NOMO-1 treated with DMSO at 0.1 percent for 48 hours (cell line): ENCODE measurements at regions not wholly inside any gene's neighbourhood (a gene's known extent, or its start where the extent isn't known, plus 50 kb on each side); places are given as distances from the start of the nearest gene placed in this dataset.

Experiments
- DNase-seq: peaks from one replicate; lab custom pipeline; 2025; ENCODE audit not compliant: unreplicated experiment; lab: John Stamatoyannopoulos, UW

DNA sequence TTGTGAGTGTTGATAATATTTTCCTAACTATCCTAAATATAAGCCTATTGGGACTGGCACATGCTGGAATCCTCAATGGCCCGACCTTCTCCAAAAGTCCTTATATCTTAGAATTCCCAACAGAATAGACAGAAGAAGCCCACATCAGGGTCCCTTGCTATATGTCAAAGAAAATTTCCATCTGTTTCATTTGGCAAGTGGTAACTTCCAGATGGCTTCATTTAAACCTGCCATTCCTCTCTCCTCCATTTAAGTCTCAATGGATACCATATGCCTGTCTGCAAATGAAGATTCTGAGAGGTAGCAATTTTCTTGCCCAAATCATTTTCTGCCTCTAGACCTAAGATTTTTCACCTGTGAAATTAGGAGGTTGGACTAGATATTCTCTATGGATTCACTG, 73.1 kb upstream of the KCNA4 start:
- no peak for DNase-seq

DNA sequence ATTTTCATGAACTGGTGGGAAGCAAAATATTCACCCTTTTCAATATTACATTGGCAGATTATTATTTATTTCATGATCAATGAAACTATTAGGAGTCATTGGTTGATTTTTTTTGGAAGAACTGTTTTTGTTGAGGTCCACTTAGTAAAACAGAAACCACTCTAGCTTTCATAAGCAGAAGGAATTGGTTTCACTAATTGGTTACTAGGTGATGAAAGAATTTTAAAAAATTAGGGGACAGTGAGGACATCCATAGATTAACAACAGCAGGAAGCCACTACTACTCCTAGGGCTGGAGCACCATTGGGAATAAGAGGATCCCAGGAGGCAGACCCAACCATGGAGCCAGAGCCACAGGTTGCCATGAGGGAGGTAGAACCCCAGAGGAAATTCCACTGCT, 74.4 kb upstream of the KCNA4 start:
- no peak for DNase-seq

DNA sequence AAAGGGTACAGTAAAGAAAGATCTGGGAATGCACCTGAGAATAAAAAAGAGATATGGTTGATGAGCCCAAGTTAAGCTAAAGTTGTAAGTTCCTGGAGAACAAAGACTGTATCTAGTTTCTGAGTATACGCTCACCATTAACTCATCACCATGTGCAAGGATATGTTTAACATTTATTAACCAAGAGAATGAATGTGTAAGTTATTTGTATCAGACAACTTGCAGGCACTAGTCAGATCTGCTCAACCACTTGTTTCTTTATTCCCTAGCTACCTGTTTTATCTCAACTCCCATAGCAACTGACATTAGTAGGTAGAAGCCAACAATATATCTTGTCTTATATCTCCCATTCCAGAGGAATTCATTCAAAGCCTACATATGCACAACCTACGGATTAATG, 74.9 kb upstream of the KCNA4 start:
- no peak for DNase-seq

DNA sequence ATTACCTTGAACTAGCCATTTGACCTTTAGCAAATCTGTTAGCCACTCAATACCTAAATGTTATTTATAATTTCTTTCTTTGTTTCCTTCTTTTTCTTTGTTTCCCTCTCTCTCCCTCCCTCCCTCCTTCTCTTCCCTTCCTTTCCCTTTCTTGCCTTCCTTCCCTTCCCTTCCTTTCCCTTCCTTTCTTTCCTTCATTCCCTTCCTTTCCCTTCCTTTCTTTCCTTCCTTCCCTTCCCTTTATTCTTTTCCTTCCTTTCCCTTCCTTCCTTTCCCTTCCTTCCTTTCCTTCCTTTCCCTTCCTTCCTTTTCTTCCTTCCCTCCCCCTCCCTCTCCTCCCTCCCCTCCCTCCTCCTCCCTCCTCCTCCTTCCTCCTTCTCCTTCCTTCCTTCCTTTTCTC, 75.7 kb upstream of the KCNA4 start:
- DNase-seq = no peak

GRCh38 chr11:30100495-30100894, 83.7 kb upstream of the KCNA4 start:
- DNase-seq = no peak

DNA sequence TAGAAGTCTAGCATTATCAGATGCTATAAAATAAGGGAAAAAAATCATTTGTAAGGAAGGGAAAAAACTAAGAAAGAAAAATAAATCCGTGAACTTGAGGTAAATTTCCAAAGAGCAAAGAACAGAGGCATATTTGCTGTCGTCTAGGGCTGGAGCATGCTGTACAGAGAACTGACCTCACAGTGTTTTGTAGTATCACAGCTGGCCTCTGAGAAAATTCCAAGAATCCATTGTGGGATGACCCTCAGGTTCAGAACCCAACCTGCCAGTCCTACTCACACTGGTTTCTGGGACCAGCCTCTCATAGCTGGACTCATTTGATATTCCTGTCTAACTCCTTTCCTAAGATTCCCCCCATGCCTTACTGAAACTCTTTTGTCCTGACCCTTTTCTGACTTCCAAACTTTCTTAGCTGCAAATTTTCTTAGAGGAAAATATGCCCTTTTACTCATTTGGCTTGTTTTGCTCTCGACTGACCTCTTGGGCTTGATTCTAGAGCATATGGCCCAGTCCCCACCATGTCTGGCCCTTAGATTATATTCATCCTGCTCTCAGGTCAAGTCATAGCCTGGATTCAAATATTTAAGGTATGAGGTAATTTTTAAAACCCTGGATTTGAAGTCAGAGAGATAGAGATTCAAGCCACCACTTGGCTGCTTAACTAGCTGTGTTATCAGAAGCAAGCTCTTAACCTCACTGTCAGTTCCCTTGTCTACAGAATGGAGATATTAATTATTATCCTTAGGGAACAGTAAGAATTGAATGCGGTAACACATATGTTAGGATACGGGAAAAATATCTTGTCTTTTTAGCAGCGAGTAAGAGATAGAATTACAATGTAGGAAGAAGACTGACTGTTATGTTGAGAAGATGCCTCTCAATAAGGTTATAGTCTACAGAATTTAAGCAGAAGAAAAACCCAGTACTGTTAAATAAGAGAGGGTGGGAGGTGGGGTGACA, 89.7 kb upstream of the KCNA4 start:
- no peak for DNase-seq

DNA sequence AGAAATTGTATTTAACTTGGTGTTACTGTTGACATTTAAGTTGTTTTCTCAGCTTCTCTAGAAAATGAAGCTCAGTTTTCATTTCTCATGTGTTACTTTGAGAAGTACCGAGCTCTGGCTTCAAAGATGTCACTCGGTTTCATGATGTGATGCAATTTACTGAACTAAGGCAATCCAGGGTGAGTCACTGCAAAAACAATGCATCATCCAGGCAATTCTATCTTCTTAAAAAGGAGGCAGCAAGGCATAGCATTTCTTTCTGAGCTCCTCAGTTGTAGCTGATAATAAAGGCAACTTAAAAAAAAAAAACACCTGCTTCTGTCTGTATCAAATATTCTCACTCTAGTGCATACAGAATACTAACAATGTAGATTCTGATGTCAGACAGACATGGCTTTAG, 91.1 kb upstream of the KCNA4 start:
- peak; percentile 54 for DNase-seq

- no peak for DNase-seq
Measured at GRCh38 chr11:30109774-30110173, 92.9 kb upstream of the KCNA4 start.

DNA sequence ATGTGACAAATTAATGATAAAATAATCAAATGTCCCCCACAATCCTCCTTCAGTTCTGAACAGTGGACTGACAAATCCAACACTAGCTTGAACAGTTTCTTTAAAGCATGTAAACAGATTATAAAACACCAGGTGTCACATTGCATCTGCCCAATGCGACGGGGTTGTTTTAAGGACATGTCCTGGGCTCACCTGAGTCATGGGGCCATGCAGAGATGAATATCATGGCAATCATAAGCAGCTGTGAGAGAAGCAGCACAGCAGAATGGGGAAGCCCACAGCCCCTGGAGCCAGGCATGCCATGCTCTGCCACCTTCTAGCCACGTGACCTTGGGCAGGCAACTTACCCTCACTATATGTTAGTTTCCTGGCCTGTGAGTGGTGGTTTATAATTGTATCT, 93.9 kb upstream of the KCNA4 start:
- DNase-seq = no peak

GRCh38 chr11:30111786-30112185, 95.0 kb upstream of the KCNA4 start:
- DNase-seq = no peak

DNA sequence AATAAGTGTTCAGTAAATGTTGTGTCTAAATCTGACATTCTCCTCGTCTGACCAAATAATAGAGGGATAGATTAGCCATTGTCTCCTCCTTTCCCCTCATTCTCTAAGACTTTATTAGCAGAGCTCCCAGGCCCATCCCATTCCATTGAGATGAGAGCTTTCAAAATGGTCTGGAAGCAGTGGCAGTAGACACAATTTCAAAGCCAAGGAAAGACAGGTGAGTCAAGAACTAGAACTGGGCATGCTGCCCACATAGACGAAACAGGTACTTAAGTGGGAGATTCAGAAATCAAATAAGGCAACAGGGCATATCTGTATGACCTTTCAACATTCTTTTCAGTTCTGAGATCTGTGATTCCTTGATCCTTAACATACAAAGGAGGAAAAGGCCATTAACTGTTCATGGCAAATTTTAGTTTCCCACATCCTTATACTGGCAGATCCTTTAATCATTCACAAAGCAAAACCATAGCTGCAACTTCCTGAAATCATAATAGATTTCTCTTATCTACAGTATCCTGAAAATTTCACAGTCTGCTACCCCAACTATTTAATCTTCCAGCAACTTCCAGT, 96.6 kb upstream of the KCNA4 start:
- no peak for DNase-seq

GRCh38 chr11:30116512-30116911, 99.7 kb upstream of the KCNA4 start:
- no peak for DNase-seq

DNA sequence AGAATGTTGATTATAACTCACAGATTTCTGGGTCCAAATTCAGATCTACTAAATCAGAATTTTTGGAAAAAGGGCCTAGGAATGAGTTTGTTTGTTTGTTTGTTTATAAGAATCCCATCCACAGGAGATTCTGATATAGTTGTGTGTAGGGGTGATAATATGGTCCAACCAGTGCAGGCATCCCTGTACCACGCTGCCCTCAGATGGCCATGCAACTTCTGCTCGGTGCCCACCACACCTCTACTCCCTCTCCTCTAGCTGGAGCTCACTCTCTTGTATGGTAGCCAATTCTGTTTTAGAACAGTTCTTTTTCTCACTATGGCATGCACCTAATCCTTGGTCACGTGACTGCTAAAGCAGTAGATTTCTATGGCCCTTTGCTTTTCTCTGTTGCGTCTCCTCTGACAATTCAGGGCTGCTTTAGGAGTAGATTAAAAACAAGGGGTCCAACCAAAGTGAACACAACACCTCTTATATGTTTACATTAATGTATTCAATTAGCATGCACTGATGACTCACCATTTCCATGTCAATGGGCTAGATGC, 103.3 kb upstream of the KCNA4 start:
- no peak for DNase-seq

DNA sequence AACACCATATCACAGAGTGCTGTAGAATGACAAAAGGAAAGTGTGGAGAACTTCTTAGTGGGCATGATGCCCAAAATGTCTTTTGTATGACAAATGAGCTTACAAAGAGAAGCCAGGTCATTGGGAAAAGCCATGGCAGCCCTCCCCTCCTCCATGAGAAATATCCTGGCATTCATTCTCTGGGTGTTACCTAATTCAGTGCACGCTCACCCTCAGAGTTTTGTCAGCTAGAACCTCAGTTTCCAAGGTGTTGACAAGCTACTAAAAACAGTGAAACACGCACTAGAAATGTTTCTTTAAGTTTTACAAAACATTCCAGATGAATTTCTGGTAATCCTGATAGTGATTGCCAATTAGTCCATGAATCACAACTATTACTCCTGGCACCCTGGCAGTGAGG, 105.4 kb upstream of the FSHB start:
- no peak for DNase-seq

GRCh38 chr11:30128269-30128932, 102.4 kb upstream of the FSHB start:
- no peak for DNase-seq

DNA sequence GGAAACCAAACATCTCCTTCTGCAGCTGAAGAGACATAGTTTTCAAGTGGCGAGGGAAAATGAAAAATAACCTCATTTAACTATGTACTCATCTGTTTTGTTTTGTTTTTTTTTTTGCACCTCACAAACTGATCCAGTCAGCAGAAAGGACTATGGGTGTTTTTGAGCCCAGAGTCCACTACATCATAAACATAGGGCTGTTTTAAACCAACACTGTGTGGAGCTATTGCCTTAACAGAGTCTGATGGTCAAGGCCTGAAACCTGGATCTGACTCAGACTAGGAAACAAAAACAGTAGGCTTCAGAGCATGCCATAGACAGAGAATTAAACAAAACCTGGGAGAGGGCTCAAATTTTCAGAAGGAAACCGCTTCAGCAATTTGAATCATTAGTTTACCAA, 99.3 kb upstream of the FSHB start:
- DNase-seq = no peak

- no peak for DNase-seq
Measured at GRCh38 chr11:30133281-30133680, 97.5 kb upstream of the FSHB start.

DNA sequence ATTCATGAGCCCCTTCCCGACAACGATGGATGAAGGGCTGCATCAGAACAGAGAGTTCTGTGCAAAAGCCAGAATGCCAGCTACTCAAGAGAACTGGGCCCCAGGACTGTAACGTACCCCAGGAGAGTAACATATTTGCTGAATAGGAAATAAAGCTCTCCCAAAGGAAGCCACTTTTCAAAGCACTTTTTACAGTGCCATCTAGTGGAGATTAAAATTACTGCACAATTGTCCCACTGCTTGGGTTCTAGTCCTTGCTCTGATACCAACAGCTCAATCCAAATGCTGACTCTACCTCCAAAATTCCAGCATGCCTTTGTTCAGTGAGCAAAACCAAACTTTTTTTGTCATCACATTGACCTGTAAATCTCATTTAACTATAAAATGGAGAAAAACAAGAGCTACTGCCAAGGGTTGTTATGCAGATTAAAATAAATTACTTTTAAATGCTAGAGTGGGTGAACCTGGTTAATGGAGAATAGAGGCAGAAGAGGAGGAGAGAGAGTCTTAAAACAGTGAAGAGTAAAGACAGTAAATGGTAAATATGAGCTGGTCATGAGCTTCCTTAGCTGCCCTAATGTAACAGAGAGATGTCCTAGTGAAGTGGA, 87.6 kb upstream of the FSHB start:
- peak; percentile 25 for DNase-seq

GRCh38 chr11:30147293-30147692, 83.5 kb upstream of the FSHB start:
- no peak for DNase-seq

- no peak for DNase-seq
Measured at GRCh38 chr11:30149998-30150397, 80.8 kb upstream of the FSHB start.

DNA sequence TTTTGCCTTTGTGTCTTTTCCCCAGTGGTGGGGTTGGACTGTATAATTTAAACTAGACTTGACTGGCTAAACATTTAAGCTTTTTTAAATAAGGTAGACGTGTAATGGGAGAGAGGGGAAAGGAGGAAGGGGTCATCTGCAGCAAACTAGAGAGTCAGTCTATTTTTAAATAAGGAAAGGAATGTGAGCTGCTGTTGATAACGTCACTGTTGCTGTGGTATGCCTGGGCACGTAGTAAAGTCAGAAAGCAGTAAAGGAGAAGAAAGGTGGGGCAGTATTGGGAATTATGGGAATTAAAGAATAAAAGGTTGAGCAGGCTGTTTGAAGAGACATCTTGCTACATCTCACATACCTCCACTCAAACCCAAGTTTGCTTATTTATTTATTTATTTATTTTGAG, 80.4 kb upstream of the FSHB start:
- no peak for DNase-seq
